A673 (cell line): ENCODE measurements at regions not wholly inside any gene's neighbourhood (a gene's known extent, or its start where the extent isn't known, plus 50 kb on each side); places are given as distances from the start of the nearest gene placed in this dataset.

Source experiments
- BruUV-seq: library from RNA; stranded (reverse); fragments of 400-500 nt; replicated peaks from 2 replicates; lab custom pipeline; 2021; lab: Mats Ljungman, UMichigan
- CTCF ChIA-PET: fragments of 300-600 bp; sonication (Branson Sonifier 250); formaldehyde crosslinking; loops from one replicate; lab custom pipeline; 2022; ENCODE audit warnings: antibody characterized with exemption; lab: Charles Lee
- POLR2A ChIA-PET: fragments of 300-600 bp; sonication (Branson Sonifier 250); formaldehyde crosslinking; loops from one replicate; lab custom pipeline; 2022; ENCODE audit warnings: antibody characterized with exemption; ENCODE audit not compliant: low non-redundant PET; lab: Charles Lee
- DNase-seq: peaks from one replicate; pipeline ENCODE4 v3.0.0-alpha.2; 2015; ENCODE audit warnings: low spot score
- H3K27ac ChIP-seq: fragments of 200-600 bp; sonication (generic); 2 replicates; pipeline ENCODE4 v1.5.1; 2016; ENCODE audit warnings: mixed run types, low read depth, mild to moderate bottlenecking, mixed read lengths, antibody characterized with exemption, low read length; ENCODE audit not compliant: poor library complexity, severe bottlenecking
- H3K27me3 ChIP-seq: fragments of 200-600 bp; sonication (generic); replicated peaks from 2 replicates; pipeline ENCODE4 v1.6.1; 2017; ENCODE audit warnings: mixed run types, low read depth, mild to moderate bottlenecking, mixed read lengths, antibody characterized with exemption, low read length; ENCODE audit not compliant: insufficient read depth, poor library complexity
- H3K36me3 ChIP-seq: fragments of 200-600 bp; sonication (generic); 2 replicates; pipeline ENCODE4 v1.6.1; 2016; ENCODE audit warnings: mixed run types, mild to moderate bottlenecking, mixed read lengths, antibody characterized with exemption, low read length; ENCODE audit not compliant: insufficient read depth, poor library complexity, severe bottlenecking
- H3K4me1 ChIP-seq: fragments of 200-600 bp; sonication (generic); 2 replicates; pipeline ENCODE4 v1.6.1; 2017; ENCODE audit warnings: mixed run types, mild to moderate bottlenecking, mixed read lengths, antibody characterized with exemption, low read length; ENCODE audit not compliant: insufficient read depth, poor library complexity, severe bottlenecking
- H3K4me3 ChIP-seq: fragments of 200-600 bp; sonication (generic); 2 replicates; pipeline ENCODE4 v1.5.1; 2016; ENCODE audit warnings: low read depth, mixed run types, mild to moderate bottlenecking, mixed read lengths, low read length; ENCODE audit not compliant: poor library complexity, severe bottlenecking
- H3K9me3 ChIP-seq: fragments of 200-600 bp; sonication (generic); 2 replicates; pipeline ENCODE4 v1.6.1; 2016; ENCODE audit warnings: mixed run types, low read depth, mild to moderate bottlenecking, mixed read lengths, antibody characterized with exemption, low read length; ENCODE audit not compliant: poor library complexity, severe bottlenecking
- CTCF ChIP-seq: fragments of 300-800, 200-600 bp; sonication (generic); conservative IDR thresholded peaks from 2 replicates; pipeline ENCODE4 v1.5.1; 2017; ENCODE audit warnings: low read depth, mild to moderate bottlenecking, antibody characterized with exemption, low read length, moderate library complexity, mixed read lengths
- EZH2 ChIP-seq: fragments of 200-600 bp; sonication (generic); IDR thresholded peaks from 2 replicates; pipeline ENCODE4 v1.6.1; 2017; ENCODE audit warnings: borderline replicate concordance, low read depth, mild to moderate bottlenecking, mixed read lengths, antibody characterized with exemption, low read length; ENCODE audit not compliant: poor library complexity, severe bottlenecking
- intact Hi-C: fragments of 100-400 bp; cut with micrococcal nuclease; formaldehyde crosslinking; loops from one replicate; pipeline ENCODE4 v1.10.0; 2022; ENCODE audit not compliant: unreplicated experiment

DNA sequence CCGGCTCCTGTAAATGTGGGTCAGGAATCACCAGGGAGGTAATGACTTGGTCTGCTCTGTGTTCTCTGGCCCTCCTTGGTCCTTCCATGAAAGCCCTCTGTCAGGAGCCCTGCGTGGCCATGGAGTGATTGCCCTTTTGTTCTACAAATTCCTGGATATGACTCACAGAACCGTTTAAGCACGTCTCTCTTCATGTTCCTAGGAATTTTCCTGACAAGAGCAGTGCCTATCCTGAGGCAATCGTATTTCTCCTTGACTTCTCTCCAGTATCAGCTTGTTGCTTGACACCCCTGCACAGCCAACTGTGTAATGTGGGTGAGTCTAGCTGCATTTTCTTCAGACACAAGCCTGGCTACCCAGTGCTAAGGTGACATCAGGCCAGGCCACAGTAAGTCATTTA, 274.3 kb upstream of the ZNF462 start:
- intact Hi-C loops, result no loop called here
- no peaks in the 10 kb centered on the region for H3K27me3 ChIP-seq
- CTCF ChIA-PET, result no interaction called here
- H3K36me3 ChIP-seq, result no peaks in the 10 kb centered on the region
- BruUV-seq, result no TSS peak
- no peak for TF ChIP-seq EZH2
- TF ChIP-seq CTCF, result no peak
- H3K4me1 ChIP-seq, result no peaks in the 10 kb centered on the region
- DNase-seq, result no peak
- H3K9me3 ChIP-seq, result no peaks in the 10 kb centered on the region
- H3K27ac ChIP-seq, result no peak overlapping the region
- no peak overlapping the region for H3K4me3 ChIP-seq
- POLR2A ChIA-PET, result no interaction called here

GRCh38 chr9:106590759-106591505, 272.0 kb upstream of the ZNF462 start:
- ChIA-PET CTCF (no interaction called here), POLR2A (no interaction called here)
- no peak for DNase-seq
- Histone ChIP-seq H3K27me3 (no peaks in the 10 kb centered on the region), H3K9me3 (no peaks in the 10 kb centered on the region), H3K27ac (no peak overlapping the region), H3K4me1 (no peaks in the 10 kb centered on the region), H3K36me3 (no peaks in the 10 kb centered on the region), H3K4me3 (no peak overlapping the region)
- intact Hi-C loops, result no loop called here
- BruUV-seq, result no TSS peak
- no peak for TF ChIP-seq CTCF
- no peak for TF ChIP-seq EZH2

DNA sequence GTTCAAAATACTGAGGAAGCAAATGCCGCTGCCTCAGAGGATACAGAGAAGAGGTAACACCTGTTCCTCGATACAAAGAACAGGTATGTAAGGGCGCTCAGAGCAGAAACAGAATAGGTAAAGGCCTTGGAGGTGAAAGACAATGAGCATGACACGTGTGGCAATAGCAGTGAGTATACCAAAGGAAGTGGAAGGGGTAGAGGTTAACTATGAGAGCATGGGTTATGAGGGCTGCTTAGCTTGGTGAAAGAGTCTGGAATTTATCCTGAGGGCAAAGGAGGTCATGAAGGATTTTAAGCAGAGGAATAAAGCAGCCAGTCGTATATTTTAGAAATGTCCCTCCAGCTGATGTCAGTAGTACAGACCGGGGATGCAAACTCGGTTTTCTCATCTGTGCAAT, 269.8 kb upstream of the ZNF462 start:
- POLR2A ChIA-PET, result no interaction called here
- TF ChIP-seq EZH2, result no peak
- TF ChIP-seq CTCF, result no peak
- Histone ChIP-seq H3K36me3 (no peaks in the 10 kb centered on the region), H3K27ac (no peak overlapping the region), H3K27me3 (no peaks in the 10 kb centered on the region), H3K4me3 (no peak overlapping the region), H3K9me3 (no peaks in the 10 kb centered on the region), H3K4me1 (no peaks in the 10 kb centered on the region)
- intact Hi-C loops, result no loop called here
- CTCF ChIA-PET, result no interaction called here
- no peak for DNase-seq
- BruUV-seq, result no TSS peak
